Omental fat pad (tissue), 3 donors: ENCODE measurements at regions not wholly inside any gene's neighbourhood (a gene's known extent, or its start where the extent isn't known, plus 50 kb on each side); places are given as distances from the start of the nearest gene placed in this dataset.

Source experiments
- ATAC-seq: fragments of 150-250 bp; one replicate; pipeline ENCODE4 v1.9.1; 2016; ENCODE audit warnings: mild to moderate bottlenecking, moderate library complexity; ENCODE audit not compliant: low FRiP score
- DNase-seq: peaks from one replicate; pipeline ENCODE4 v3.0.0-alpha.2; 2019; ENCODE audit warnings: low spot score
- CTCF ChIP-seq, 3 donors: fragments of 450-650 bp; IDR thresholded peaks; one replicate each; pipeline ENCODE4 v1.5.1; 2016 to 2017; ENCODE audit warnings: antibody characterized with exemption in 3 of 3, mild to moderate bottlenecking in 3 of 3, moderate library complexity in 2 of 3

GRCh38 chr13:73140801-73141200 lies 82.0 kb downstream of the KLF5 start:
- DNase-seq (no peak), ATAC-seq (no peak)
- TF ChIP-seq CTCF (IDR thresholded peaks at IDR 0.05), result no peak

GRCh38 chr13:73138638-73139491 lies 80.1 kb downstream of the KLF5 start:
- DNase-seq, result no peak
- no peak for ATAC-seq
- no peak for TF ChIP-seq CTCF (IDR thresholded peaks at IDR 0.05)

GRCh38 chr13:73138276-73138637 lies 79.5 kb downstream of the KLF5 start:
- DNase-seq, result no peak
- TF ChIP-seq CTCF (IDR thresholded peaks at IDR 0.05), result no peak
- ATAC-seq, result no peak

GRCh38 chr13:73136776-73137175 lies 78.0 kb downstream of the KLF5 start:
- no peak for DNase-seq

GRCh38 chr13:73133531-73133930 lies 74.7 kb downstream of the KLF5 start:
- DNase-seq, result no peak
- ATAC-seq, result no peak
- no peak for TF ChIP-seq CTCF (IDR thresholded peaks at IDR 0.05)

More at GRCh38 chr13:73136776-73137175, 78.0 kb downstream of the KLF5 start:
- no peak for TF ChIP-seq CTCF (IDR thresholded peaks at IDR 0.05)
- no peak for ATAC-seq

GRCh38 chr13:73131247-73131646 lies 72.4 kb downstream of the KLF5 start:
- DNase-seq (no peak), ATAC-seq (no peak)
- no peak for TF ChIP-seq CTCF (IDR thresholded peaks at IDR 0.05)

- no peak for TF ChIP-seq CTCF (IDR thresholded peaks at IDR 0.05)
- DNase-seq, result no peak
- ATAC-seq, result no peak
Observed at GRCh38 chr13:73129023-73129422, 70.2 kb downstream of the KLF5 start.
